Upper lobe of left lung (tissue), 4 donors: ENCODE measurements at regions not wholly inside any gene's neighbourhood (a gene's known extent, or its start where the extent isn't known, plus 50 kb on each side); places are given as distances from the start of the nearest gene placed in this dataset.

ENCODE experiments used
- EP300 ChIP-seq, 4 donors: sonication (generic); formaldehyde crosslinking; IDR thresholded peaks; one replicate each; pipeline ENCODE4 v1.5.1; 2017; ENCODE audit warnings: antibody characterized with exemption in 4 of 4, control low read depth in 2 of 4
- TF ChIP-seq, protein P1 (sequence below), 6 experiments: fragments of 450-650 bp in 4 of 6; fragments of 200-600 bp in 2 of 6; sonication (generic) in 2 of 6; IDR thresholded peaks; one replicate each; pipeline ENCODE4 v1.5.1; 2016 to 2019; ENCODE audit warnings: antibody characterized with exemption in 6 of 6

DNA sequence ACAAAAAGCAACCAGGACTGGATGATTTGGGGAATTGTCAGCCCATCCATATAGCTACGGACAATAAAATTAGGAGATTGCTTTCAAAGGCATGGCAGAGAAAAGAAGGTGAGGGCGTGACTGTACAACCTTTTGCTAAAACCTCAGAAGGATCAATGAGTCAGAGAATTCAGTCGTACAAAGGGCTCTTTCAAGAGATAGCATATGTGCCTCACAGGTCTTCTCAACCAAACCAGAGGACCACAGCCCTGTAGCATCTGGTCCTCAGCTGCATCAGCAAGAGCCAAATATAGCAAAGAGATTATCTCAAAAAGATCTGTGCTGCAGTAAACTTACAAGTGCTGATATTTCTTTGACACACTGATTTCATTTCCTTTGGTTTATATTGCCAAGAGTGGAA lies 149.9 kb upstream of the RAB6C start:
- TF ChIP-seq EP300 (IDR thresholded peaks at IDR 0.05) = no peak
- TF ChIP-seq, protein P1, sequence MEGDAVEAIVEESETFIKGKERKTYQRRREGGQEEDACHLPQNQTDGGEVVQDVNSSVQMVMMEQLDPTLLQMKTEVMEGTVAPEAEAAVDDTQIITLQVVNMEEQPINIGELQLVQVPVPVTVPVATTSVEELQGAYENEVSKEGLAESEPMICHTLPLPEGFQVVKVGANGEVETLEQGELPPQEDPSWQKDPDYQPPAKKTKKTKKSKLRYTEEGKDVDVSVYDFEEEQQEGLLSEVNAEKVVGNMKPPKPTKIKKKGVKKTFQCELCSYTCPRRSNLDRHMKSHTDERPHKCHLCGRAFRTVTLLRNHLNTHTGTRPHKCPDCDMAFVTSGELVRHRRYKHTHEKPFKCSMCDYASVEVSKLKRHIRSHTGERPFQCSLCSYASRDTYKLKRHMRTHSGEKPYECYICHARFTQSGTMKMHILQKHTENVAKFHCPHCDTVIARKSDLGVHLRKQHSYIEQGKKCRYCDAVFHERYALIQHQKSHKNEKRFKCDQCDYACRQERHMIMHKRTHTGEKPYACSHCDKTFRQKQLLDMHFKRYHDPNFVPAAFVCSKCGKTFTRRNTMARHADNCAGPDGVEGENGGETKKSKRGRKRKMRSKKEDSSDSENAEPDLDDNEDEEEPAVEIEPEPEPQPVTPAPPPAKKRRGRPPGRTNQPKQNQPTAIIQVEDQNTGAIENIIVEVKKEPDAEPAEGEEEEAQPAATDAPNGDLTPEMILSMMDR (IDR thresholded peaks at IDR 0.05) = no peak
